HUES48 (cell line): ENCODE measurements at regions not wholly inside any gene's neighbourhood (a gene's known extent, or its start where the extent isn't known, plus 50 kb on each side); places are given as distances from the start of the nearest gene placed in this dataset.

ENCODE experiments used
- H3K27ac ChIP-seq: one replicate; pipeline ENCODE4 v1.7.0; 2013; ENCODE audit warnings: low read depth, low read length, inconsistent platforms
- H3K27me3 ChIP-seq: 2 replicates; pipeline ENCODE4 v1.6.1; 2013; ENCODE audit warnings: mild to moderate bottlenecking, low read length; ENCODE audit not compliant: control insufficient read depth, insufficient read depth
- H3K36me3 ChIP-seq: 2 replicates; pipeline ENCODE4 v1.6.1; 2013; ENCODE audit warnings: low read length; ENCODE audit not compliant: control insufficient read depth, insufficient read depth
- H3K4me1 ChIP-seq: 2 replicates; pipeline ENCODE4 v1.6.1; 2013; ENCODE audit warnings: mild to moderate bottlenecking, low read length; ENCODE audit not compliant: control insufficient read depth, insufficient read depth
- H3K4me3 ChIP-seq: 2 replicates; pipeline ENCODE4 v1.5.1; 2013; ENCODE audit warnings: mild to moderate bottlenecking, low read depth, low read length
- H3K9ac ChIP-seq: 2 replicates; pipeline ENCODE4 v1.6.1; 2013; ENCODE audit warnings: mild to moderate bottlenecking, low read depth, low read length, moderate library complexity
- H3K9me3 ChIP-seq: 2 replicates; pipeline ENCODE4 v1.6.1; 2013; ENCODE audit warnings: low read length; ENCODE audit not compliant: control insufficient read depth, insufficient read depth

GRCh38 chr6:101286146-101286545, 107.4 kb upstream of the GRIK2 start:
- Histone ChIP-seq H3K36me3 (no peaks in the 10 kb centered on the region), H3K4me3 (no peak overlapping the region), H3K4me1 (no peaks in the 10 kb centered on the region), H3K9ac (no peak overlapping the region), H3K9me3 (no peaks in the 10 kb centered on the region), H3K27me3 (no peaks in the 10 kb centered on the region), H3K27ac (no peak overlapping the region)

- Histone ChIP-seq H3K9ac (no peak overlapping the region), H3K4me3 (no peak overlapping the region), H3K36me3 (no peaks in the 10 kb centered on the region), H3K27me3 (no peaks in the 10 kb centered on the region), H3K9me3 (peaks cover 12% of the 10 kb centered on the region), H3K4me1 (no peaks in the 10 kb centered on the region), H3K27ac (no peak overlapping the region)
These were observed 103.2 kb upstream of the GRIK2 start for GRCh38 chr6:101290346-101290745.

- Histone ChIP-seq H3K36me3 (no peaks in the 10 kb centered on the region), H3K4me3 (no peak overlapping the region), H3K9me3 (peaks cover 12% of the 10 kb centered on the region), H3K27ac (no peak overlapping the region), H3K4me1 (no peaks in the 10 kb centered on the region), H3K9ac (no peak overlapping the region), H3K27me3 (no peaks in the 10 kb centered on the region)
These were observed 99.4 kb upstream of the GRIK2 start for GRCh38 chr6:101294051-101294638.

- peaks cover 12% of the 10 kb centered on the region for H3K9me3 ChIP-seq
- H3K9ac ChIP-seq = no peak overlapping the region
- no peaks in the 10 kb centered on the region for H3K36me3 ChIP-seq
- no peak overlapping the region for H3K4me3 ChIP-seq
- no peaks in the 10 kb centered on the region for H3K27me3 ChIP-seq
- H3K4me1 ChIP-seq = no peaks in the 10 kb centered on the region
- no peak overlapping the region for H3K27ac ChIP-seq
These were observed 98.8 kb upstream of the GRIK2 start for GRCh38 chr6:101294676-101295075.

- no peaks in the 10 kb centered on the region for H3K4me1 ChIP-seq
- no peak overlapping the region for H3K27ac ChIP-seq
- no peak overlapping the region for H3K9ac ChIP-seq
- peaks cover 12% of the 10 kb centered on the region for H3K9me3 ChIP-seq
- no peaks in the 10 kb centered on the region for H3K27me3 ChIP-seq
- no peaks in the 10 kb centered on the region for H3K36me3 ChIP-seq
- no peak overlapping the region for H3K4me3 ChIP-seq
These were observed 97.1 kb upstream of the GRIK2 start for GRCh38 chr6:101296169-101296960.

- Histone ChIP-seq H3K9me3 (no peaks in the 10 kb centered on the region; the same call in none of the 2 replicates), H3K9ac (no peak overlapping the region), H3K4me3 (no peak overlapping the region), H3K4me1 (no peaks in the 10 kb centered on the region), H3K27ac (no peak overlapping the region), H3K27me3 (no peaks in the 10 kb centered on the region), H3K36me3 (no peaks in the 10 kb centered on the region)
These were observed 90.9 kb upstream of the GRIK2 start for GRCh38 chr6:101302593-101302992.

GRCh38 chr6:101303495-101303894, 90.0 kb upstream of the GRIK2 start:
- H3K27ac ChIP-seq = no peak overlapping the region
- no peaks in the 10 kb centered on the region for H3K36me3 ChIP-seq
- H3K27me3 ChIP-seq = no peaks in the 10 kb centered on the region
- H3K4me1 ChIP-seq = no peaks in the 10 kb centered on the region
- no peak overlapping the region for H3K9ac ChIP-seq
- no peak overlapping the region for H3K4me3 ChIP-seq
- H3K9me3 ChIP-seq = no peaks in the 10 kb centered on the region; the same call in none of the 2 replicates

- no peaks in the 10 kb centered on the region for H3K36me3 ChIP-seq
- H3K9me3 ChIP-seq = no peaks in the 10 kb centered on the region
- no peak overlapping the region for H3K4me3 ChIP-seq
- no peak overlapping the region for H3K27ac ChIP-seq
- H3K9ac ChIP-seq = no peak overlapping the region
- H3K27me3 ChIP-seq = no peaks in the 10 kb centered on the region
- no peaks in the 10 kb centered on the region for H3K4me1 ChIP-seq
These were observed 80.9 kb upstream of the GRIK2 start for GRCh38 chr6:101312652-101313051.

- Histone ChIP-seq H3K27ac (no peak overlapping the region), H3K4me1 (no peaks in the 10 kb centered on the region; the same call in 1 of the 2 replicates), H3K27me3 (no peaks in the 10 kb centered on the region), H3K36me3 (no peaks in the 10 kb centered on the region), H3K9ac (no peak overlapping the region), H3K4me3 (no peak overlapping the region), H3K9me3 (no peaks in the 10 kb centered on the region)
These were observed 70.6 kb upstream of the GRIK2 start for GRCh38 chr6:101322921-101323320.

- Histone ChIP-seq H3K27ac (no peak overlapping the region), H3K27me3 (no peaks in the 10 kb centered on the region), H3K4me1 (no peaks in the 10 kb centered on the region; the same call in 1 of the 2 replicates)
These were observed 67.1 kb upstream of the GRIK2 start for GRCh38 chr6:101326411-101326810.

GRCh38 chr6:101341926-101342325, 51.6 kb upstream of the GRIK2 start:
- Histone ChIP-seq H3K9me3 (no peaks in the 10 kb centered on the region), H3K27me3 (no peaks in the 10 kb centered on the region), H3K4me3 (no peak overlapping the region), H3K27ac (no peak overlapping the region), H3K36me3 (no peaks in the 10 kb centered on the region), H3K9ac (no peak overlapping the region), H3K4me1 (no peaks in the 10 kb centered on the region)

More at GRCh38 chr6:101326411-101326810, 67.1 kb upstream of the GRIK2 start:
- no peak overlapping the region for H3K4me3 ChIP-seq
- H3K9ac ChIP-seq = no peak overlapping the region
- no peaks in the 10 kb centered on the region for H3K9me3 ChIP-seq
- H3K36me3 ChIP-seq = no peaks in the 10 kb centered on the region
